ENCODE measurements at regions not wholly inside any gene's neighbourhood (a gene's known extent, or its start where the extent isn't known, plus 50 kb on each side); places are given as distances from the start of the nearest gene placed in this dataset.

GRCh38 chrX:22664826-22665225 lies 334.9 kb upstream of the DDX53 start:
- intact Hi-C loops (cut with DNase I), result no loop called here
- Histone ChIP-seq H3K36me3 (no peaks in the 10 kb centered on the region), H3K4me1 (replicated peaks) (no peaks in the 10 kb centered on the region), H3K9me3 (no peaks in the 10 kb centered on the region), H3K4me3 (no peak overlapping the region), H3K27me3 (replicated peaks; ENCODE audit: insufficient read depth) (no peaks in the 10 kb centered on the region), H3K27ac (no peak overlapping the region)
- DNase-seq (ENCODE audit: low spot score), result no peak
- TF ChIP-seq POLR2A (IDR thresholded peaks at IDR 0.05) (no peak), POLR2AphosphoS5 (IDR thresholded peaks at IDR 0.05) (no peak)
- TF ChIP-seq, protein P1, sequence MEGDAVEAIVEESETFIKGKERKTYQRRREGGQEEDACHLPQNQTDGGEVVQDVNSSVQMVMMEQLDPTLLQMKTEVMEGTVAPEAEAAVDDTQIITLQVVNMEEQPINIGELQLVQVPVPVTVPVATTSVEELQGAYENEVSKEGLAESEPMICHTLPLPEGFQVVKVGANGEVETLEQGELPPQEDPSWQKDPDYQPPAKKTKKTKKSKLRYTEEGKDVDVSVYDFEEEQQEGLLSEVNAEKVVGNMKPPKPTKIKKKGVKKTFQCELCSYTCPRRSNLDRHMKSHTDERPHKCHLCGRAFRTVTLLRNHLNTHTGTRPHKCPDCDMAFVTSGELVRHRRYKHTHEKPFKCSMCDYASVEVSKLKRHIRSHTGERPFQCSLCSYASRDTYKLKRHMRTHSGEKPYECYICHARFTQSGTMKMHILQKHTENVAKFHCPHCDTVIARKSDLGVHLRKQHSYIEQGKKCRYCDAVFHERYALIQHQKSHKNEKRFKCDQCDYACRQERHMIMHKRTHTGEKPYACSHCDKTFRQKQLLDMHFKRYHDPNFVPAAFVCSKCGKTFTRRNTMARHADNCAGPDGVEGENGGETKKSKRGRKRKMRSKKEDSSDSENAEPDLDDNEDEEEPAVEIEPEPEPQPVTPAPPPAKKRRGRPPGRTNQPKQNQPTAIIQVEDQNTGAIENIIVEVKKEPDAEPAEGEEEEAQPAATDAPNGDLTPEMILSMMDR (IDR thresholded peaks at IDR 0.05), result no peak
- 95% methylated on average over 3 of the region's 3 CpGs for WGBS

GRCh38 chrX:22665818-22666217 lies 333.9 kb upstream of the DDX53 start:
- DNase-seq (ENCODE audit: low spot score), result no peak
- Histone ChIP-seq H3K27me3 (replicated peaks; ENCODE audit: insufficient read depth) (no peaks in the 10 kb centered on the region), H3K4me3 (no peak overlapping the region), H3K27ac (no peak overlapping the region), H3K4me1 (replicated peaks) (no peaks in the 10 kb centered on the region), H3K36me3 (no peaks in the 10 kb centered on the region), H3K9me3 (no peaks in the 10 kb centered on the region)
- intact Hi-C loops (cut with DNase I), result no loop called here
- TF ChIP-seq POLR2A (IDR thresholded peaks at IDR 0.05) (no peak), POLR2AphosphoS5 (IDR thresholded peaks at IDR 0.05) (no peak)
- TF ChIP-seq, protein P1 (IDR thresholded peaks at IDR 0.05), result no peak
- WGBS, result 88% methylated on average over 2 of the region's 2 CpGs

DNA sequence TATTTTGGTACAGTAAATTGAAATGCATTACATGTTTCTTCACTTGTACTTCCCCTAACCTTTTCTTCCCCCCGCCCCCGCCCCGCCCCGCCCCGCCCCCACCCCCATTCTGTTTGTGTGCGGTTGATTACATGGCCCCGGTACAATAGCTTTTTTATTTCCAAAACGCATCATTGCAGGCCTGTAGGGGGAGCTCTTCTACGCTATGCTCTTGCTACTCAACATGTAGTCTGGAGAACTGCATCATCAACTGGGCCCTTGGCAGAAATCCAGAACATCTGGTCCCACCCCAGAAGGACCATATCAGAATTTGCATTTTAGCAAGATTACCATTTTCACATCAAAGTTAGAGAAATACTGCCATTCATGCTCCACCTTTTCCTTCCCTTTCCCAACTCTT lies 333.3 kb upstream of the DDX53 start:
- intact Hi-C loops (cut with DNase I), result no loop called here
- no peak for DNase-seq (ENCODE audit: low spot score)
- H3K36me3 ChIP-seq, result no peaks in the 10 kb centered on the region
- H3K27ac ChIP-seq, result no peak overlapping the region
- H3K4me1 ChIP-seq (replicated peaks), result no peaks in the 10 kb centered on the region
- H3K27me3 ChIP-seq (replicated peaks; ENCODE audit: insufficient read depth), result no peaks in the 10 kb centered on the region
- H3K4me3 ChIP-seq, result no peak overlapping the region
- 37% methylated on average over 9 of the region's 9 CpGs for WGBS
- no peaks in the 10 kb centered on the region for H3K9me3 ChIP-seq
- no peak for TF ChIP-seq POLR2AphosphoS5 (IDR thresholded peaks at IDR 0.05)
- TF ChIP-seq POLR2A (IDR thresholded peaks at IDR 0.05), result no peak
- TF ChIP-seq, protein P1 (IDR thresholded peaks at IDR 0.05), result no peak

GRCh38 chrX:22674932-22675331 lies 324.8 kb upstream of the DDX53 start:
- H3K36me3 ChIP-seq, result no peaks in the 10 kb centered on the region
- no peak overlapping the region for H3K4me3 ChIP-seq
- no peaks in the 10 kb centered on the region for H3K27me3 ChIP-seq (replicated peaks; ENCODE audit: insufficient read depth)
- 50% methylated on average over 3 of the region's 3 CpGs for WGBS
- no peak for TF ChIP-seq POLR2A (IDR thresholded peaks at IDR 0.05)
- TF ChIP-seq, protein P1 (IDR thresholded peaks at IDR 0.05), result no peak
- no peaks in the 10 kb centered on the region for H3K9me3 ChIP-seq
- DNase-seq (ENCODE audit: low spot score), result no peak
- intact Hi-C loops (cut with DNase I), result no loop called here
- no peak overlapping the region for H3K27ac ChIP-seq
- no peaks in the 10 kb centered on the region for H3K4me1 ChIP-seq (replicated peaks)

GRCh38 chrX:22686138-22686541 lies 313.6 kb upstream of the DDX53 start:
- TF ChIP-seq, protein P1 (IDR thresholded peaks at IDR 0.05), result no peak
- TF ChIP-seq POLR2A (IDR thresholded peaks at IDR 0.05), result no peak
- TF ChIP-seq POLR2AphosphoS5 (IDR thresholded peaks at IDR 0.05), result no peak

More at GRCh38 chrX:22686138-22686541, 313.6 kb upstream of the DDX53 start:
- no peaks in the 10 kb centered on the region for H3K9me3 ChIP-seq
- DNase-seq (ENCODE audit: low spot score), result no peak
- H3K4me3 ChIP-seq, result no peak overlapping the region
- 12% methylated on average over 7 of the region's 7 CpGs for WGBS
- H3K27ac ChIP-seq, result no peak overlapping the region
- H3K4me1 ChIP-seq (replicated peaks), result no peaks in the 10 kb centered on the region
- intact Hi-C loops (cut with DNase I), result no loop called here
- no peaks in the 10 kb centered on the region for H3K27me3 ChIP-seq (replicated peaks; ENCODE audit: insufficient read depth)
- no peaks in the 10 kb centered on the region for H3K36me3 ChIP-seq

Measured in prostate gland (tissue), 2 donors.